Activated naive CD8-positive, alpha-beta T cell treated with anti-CD3 and anti-CD28 coated beads, Interleukin-2, amount 50 U/mL, for 24 hours (primary cell): ENCODE measurements at regions not wholly inside any gene's neighbourhood (a gene's known extent, or its start where the extent isn't known, plus 50 kb on each side); places are given as distances from the start of the nearest gene placed in this dataset.
"Not testable (repeated sequence)": the region's sequence is repeated elsewhere in the genome, so short reads cannot be mapped to it uniquely, and the experiment has no call there.

Experiments
- ATAC-seq: fragments of 150-1000 bp; cut with Tn5 transposase; one replicate; pipeline ENCODE4 v1.10.0; 2021
- DNase-seq: peaks from one replicate; pipeline ENCODE4 v3.0.0; 2021
- H3K27ac Mint-ChIP-seq: one replicate; pipeline ENCODE4 v1.8.0; 2021; ENCODE audit warnings: mild to moderate bottlenecking, mixed read lengths
- H3K27me3 Mint-ChIP-seq: one replicate; pipeline ENCODE4 v1.8.0; 2021; ENCODE audit warnings: mixed read lengths
- H3K36me3 Mint-ChIP-seq: one replicate; pipeline ENCODE4 v1.8.0; 2021; ENCODE audit warnings: low read depth, mixed read lengths
- H3K4me1 Mint-ChIP-seq: one replicate; pipeline ENCODE4 v1.8.0; 2021; ENCODE audit warnings: mixed read lengths
- H3K4me3 Mint-ChIP-seq: one replicate; pipeline ENCODE4 v1.8.0; 2021; ENCODE audit warnings: mild to moderate bottlenecking, moderate library complexity, mixed read lengths
- H3K9me3 Mint-ChIP-seq: one replicate; pipeline ENCODE4 v1.8.0; 2021; ENCODE audit warnings: mixed read lengths

DNA sequence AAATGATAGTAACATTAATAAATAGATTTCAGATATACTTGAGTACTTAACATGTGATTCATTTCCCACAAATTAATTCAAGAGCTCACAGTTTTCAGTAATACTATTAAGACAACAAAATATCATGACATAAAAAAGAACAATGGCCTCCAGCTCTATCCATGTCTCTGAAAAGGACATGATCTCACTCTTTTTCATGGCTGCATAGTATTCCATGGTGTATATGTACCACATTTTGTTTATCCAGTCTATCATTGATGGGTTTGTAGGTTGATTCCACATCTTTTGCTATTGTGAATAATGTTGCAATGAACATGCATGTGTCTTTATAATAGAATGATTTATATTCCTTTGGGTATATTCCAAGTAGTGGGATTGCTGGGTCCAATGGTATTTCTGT, 1012.8 kb upstream of the ALCAM start:
- DNase-seq (no peak), ATAC-seq (no peak)
- no peaks in the 10 kb centered on the region for H3K27me3 Mint-ChIP-seq
- H3K27ac Mint-ChIP-seq, result no peak overlapping the region
- H3K4me3 Mint-ChIP-seq, result no peak overlapping the region
- no peaks in the 10 kb centered on the region for H3K4me1 Mint-ChIP-seq
- H3K9me3 Mint-ChIP-seq, result peaks cover 7% of the 10 kb centered on the region
- no peaks in the 10 kb centered on the region for H3K36me3 Mint-ChIP-seq

DNA sequence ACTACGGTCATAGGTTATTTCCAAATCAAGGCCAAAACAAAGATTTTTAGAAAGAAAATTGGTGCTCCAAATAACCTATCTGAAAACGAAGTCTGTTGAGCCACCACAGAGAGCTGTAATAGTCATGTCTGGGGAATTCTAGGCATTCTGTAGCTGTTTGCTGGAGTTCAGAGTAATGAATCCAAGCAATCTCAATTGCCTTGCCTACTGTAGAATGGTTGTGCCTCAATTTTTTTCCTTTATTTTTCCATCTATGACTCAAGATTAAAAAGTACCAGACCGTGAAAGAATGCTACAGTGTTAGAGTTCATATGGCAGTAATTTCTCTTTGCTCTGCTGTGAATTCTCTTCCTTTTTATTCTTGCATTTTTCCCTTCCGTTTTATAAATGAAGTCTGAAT, 1007.2 kb upstream of the ALCAM start:
- H3K27ac Mint-ChIP-seq, result no peak overlapping the region
- no peaks in the 10 kb centered on the region for H3K4me1 Mint-ChIP-seq
- H3K4me3 Mint-ChIP-seq, result no peak overlapping the region
- peaks cover 1% of the 10 kb centered on the region for H3K9me3 Mint-ChIP-seq
- DNase-seq (no peak), ATAC-seq (no peak)
- no peaks in the 10 kb centered on the region for H3K36me3 Mint-ChIP-seq
- no peaks in the 10 kb centered on the region for H3K27me3 Mint-ChIP-seq

DNA sequence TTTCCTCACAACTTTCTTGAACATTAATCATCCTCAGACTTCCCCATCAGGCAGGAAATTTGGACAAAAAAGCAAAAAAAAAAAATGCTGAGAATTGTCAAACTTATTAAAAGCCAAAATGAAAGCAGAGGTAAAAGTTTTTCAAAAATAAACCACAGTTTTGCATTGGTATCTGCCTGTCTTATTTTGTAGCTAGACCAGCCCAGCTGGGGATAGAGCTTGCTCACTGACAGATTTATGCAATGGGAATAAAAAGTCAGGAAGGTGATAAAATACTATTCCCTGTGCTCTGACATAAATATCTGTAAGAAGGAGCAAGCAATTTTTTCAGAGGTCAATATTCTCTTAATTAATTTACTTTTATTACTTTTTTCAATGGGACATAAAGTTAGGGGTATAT, 1006.7 kb upstream of the ALCAM start:
- no peaks in the 10 kb centered on the region for H3K9me3 Mint-ChIP-seq
- H3K4me1 Mint-ChIP-seq, result no peaks in the 10 kb centered on the region
- H3K36me3 Mint-ChIP-seq, result no peaks in the 10 kb centered on the region
- H3K27me3 Mint-ChIP-seq, result no peaks in the 10 kb centered on the region
- H3K27ac Mint-ChIP-seq, result no peak overlapping the region
- ATAC-seq (no peak), DNase-seq (no peak)
- H3K4me3 Mint-ChIP-seq, result no peak overlapping the region

DNA sequence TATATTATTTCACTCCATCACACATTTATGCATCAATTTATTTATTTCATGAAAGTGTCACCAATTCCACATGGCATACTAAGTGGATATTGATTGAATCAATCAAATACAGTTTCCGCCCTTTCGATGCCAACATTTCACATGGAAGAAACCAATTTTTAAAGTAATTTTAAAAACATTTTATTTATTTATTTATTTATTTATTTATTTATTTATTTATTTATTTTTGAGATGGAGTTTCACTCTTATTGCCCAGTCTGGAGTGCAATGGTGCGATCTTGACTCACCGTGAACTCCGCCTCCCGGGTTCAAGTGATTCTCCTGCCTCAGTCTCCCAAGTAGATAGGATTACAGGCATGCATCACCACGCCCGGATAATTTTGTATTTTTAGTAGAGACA, 1005.0 kb upstream of the ALCAM start:
- not testable (repeated sequence) for ATAC-seq, H3K36me3 Mint-ChIP-seq, DNase-seq, H3K4me1 Mint-ChIP-seq, H3K4me3 Mint-ChIP-seq, H3K27ac Mint-ChIP-seq, H3K27me3 Mint-ChIP-seq, H3K9me3 Mint-ChIP-seq

DNA sequence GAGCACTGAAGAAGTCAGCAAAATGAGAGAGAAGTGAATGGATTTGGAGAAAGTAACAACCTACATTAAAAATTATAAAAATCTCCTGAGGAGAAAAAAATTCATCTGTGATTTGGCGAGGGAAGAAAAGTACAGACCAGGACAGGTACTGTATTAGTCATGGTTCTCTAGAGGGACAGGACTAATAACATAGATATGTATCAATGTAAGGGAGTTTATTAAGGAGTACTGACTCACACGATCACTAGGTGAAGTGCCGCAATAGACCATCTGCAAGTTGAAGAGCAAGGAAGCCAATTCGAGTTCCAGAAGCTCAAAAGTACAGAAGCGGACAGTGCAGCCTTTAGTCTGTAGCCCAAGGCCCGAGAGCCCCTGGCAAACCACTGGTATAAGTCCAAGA, 1004.4 kb upstream of the ALCAM start:
- Mint-ChIP-seq H3K4me3 (no peak overlapping the region), H3K27ac (no peak overlapping the region), H3K27me3 (no peaks in the 10 kb centered on the region), H3K9me3 (no peaks in the 10 kb centered on the region), H3K4me1 (no peaks in the 10 kb centered on the region), H3K36me3 (no peaks in the 10 kb centered on the region)
- ATAC-seq, result no peak
- no peak for DNase-seq

DNA sequence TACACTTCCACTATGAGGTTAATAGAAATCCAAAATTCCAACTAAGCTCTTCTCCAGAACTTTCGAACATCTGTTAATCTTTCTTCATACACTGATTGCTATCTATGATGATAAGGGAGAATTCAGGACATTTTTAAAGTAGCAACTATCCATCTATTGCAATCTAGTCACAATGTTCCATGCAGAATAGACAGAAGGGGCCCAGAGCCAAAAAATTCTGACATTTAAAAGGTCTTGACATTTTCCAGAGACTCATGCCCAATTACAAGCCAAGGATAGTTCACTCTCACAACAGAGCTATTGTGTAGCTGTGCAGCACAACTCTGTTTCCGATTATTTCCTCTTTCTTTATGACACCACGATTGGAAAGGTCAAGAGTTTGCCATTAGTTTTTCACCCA, 999.7 kb upstream of the ALCAM start:
- DNase-seq (no peak), ATAC-seq (no peak)
- Mint-ChIP-seq H3K36me3 (no peaks in the 10 kb centered on the region), H3K27me3 (no peaks in the 10 kb centered on the region), H3K9me3 (peaks cover 2% of the 10 kb centered on the region), H3K4me3 (no peak overlapping the region), H3K4me1 (no peaks in the 10 kb centered on the region), H3K27ac (no peak overlapping the region)

DNA sequence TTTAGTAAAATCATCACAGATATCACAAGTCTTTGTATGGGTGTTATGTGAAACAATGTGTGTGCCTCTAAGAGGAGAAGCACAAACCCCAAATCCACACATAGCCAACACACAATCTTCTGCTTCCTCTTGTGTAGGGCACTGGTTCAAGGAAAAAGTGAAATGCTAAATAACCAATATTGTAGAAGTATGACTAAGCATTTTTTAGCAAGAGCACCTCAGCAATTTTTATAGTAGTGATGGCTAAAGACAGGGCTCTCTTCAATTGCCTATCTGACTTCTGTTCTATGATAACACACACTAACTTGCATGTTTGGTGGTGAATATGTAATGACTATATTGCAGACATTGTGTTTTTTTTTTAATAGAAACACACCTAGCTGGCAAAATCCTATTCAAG, 997.9 kb upstream of the ALCAM start:
- H3K36me3 Mint-ChIP-seq, result no peaks in the 10 kb centered on the region
- H3K27me3 Mint-ChIP-seq, result no peaks in the 10 kb centered on the region
- DNase-seq, result no peak
- no peak overlapping the region for H3K4me3 Mint-ChIP-seq
- ATAC-seq, result no peak
- H3K4me1 Mint-ChIP-seq, result no peaks in the 10 kb centered on the region
- peaks cover 8% of the 10 kb centered on the region for H3K9me3 Mint-ChIP-seq
- H3K27ac Mint-ChIP-seq, result no peak overlapping the region

DNA sequence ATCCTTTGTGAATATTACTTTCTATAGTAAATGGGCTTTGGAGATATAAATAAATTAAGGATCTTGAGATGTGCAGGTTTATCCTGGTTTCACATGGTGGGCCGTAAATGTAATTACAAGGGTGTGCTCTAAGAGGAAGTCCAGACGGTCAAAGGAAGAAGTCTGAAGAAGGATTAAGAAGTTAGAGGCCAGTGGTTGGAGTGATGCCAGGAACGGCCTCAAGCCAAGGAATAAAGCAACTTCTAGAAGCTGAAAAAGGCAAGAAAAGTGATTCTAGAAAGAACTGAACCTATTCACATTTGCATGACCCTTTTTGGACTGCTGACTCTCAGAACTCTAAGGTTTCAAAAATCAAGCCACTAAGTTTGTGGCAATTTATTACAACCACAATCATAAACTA, 981.3 kb upstream of the ALCAM start:
- DNase-seq (no peak), ATAC-seq (no peak)
- Mint-ChIP-seq H3K27me3 (no peaks in the 10 kb centered on the region), H3K4me3 (no peak overlapping the region), H3K4me1 (no peaks in the 10 kb centered on the region), H3K9me3 (peaks cover 14% of the 10 kb centered on the region), H3K36me3 (no peaks in the 10 kb centered on the region), H3K27ac (no peak overlapping the region)

DNA sequence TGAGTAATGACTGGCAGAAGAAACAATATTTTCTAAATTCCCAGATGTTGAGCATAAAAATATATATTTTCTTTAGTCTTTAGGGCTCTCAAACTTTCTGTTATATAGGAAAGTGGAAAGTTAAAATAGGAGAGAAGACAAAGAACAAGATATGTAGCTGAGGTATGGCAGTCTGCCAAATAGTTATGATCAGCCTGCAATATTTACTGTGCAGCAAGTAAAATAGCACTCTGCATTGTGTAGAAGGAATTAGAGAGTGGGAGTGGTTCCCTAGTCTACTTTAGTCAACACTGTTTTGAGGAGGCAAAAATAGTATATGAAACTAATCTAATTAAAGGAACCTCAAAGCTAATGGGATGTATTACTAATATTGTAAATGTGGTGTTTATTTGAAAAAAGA, 978.1 kb upstream of the ALCAM start:
- ATAC-seq (no peak), DNase-seq (no peak)
- Mint-ChIP-seq H3K27ac (no peak overlapping the region), H3K4me1 (no peaks in the 10 kb centered on the region), H3K9me3 (peaks cover 13% of the 10 kb centered on the region), H3K4me3 (no peak overlapping the region), H3K36me3 (no peaks in the 10 kb centered on the region), H3K27me3 (no peaks in the 10 kb centered on the region)

DNA sequence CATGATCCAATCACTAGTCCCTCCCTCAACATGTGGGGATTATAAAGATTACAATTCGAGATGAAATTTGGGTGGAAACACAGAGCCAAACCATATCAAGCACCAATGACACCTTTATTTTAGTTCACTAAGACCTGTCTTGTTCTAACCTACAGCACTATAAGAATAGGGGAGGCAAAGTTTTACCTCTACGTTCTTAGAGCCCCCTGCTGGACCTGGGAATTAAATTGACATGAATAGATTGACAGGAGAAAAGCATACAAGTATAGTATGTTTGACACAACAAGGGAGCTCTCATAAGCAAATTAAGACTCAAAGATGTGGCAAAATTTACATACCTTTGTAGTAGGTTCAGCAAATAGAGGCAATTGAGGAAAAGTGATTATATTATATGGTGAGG, 974.4 kb upstream of the ALCAM start:
- H3K9me3 Mint-ChIP-seq, result peaks cover 5% of the 10 kb centered on the region
- H3K36me3 Mint-ChIP-seq, result no peaks in the 10 kb centered on the region
- ATAC-seq (no peak), DNase-seq (no peak)
- no peaks in the 10 kb centered on the region for H3K4me1 Mint-ChIP-seq
- no peaks in the 10 kb centered on the region for H3K27me3 Mint-ChIP-seq
- no peak overlapping the region for H3K27ac Mint-ChIP-seq
- H3K4me3 Mint-ChIP-seq, result no peak overlapping the region

DNA sequence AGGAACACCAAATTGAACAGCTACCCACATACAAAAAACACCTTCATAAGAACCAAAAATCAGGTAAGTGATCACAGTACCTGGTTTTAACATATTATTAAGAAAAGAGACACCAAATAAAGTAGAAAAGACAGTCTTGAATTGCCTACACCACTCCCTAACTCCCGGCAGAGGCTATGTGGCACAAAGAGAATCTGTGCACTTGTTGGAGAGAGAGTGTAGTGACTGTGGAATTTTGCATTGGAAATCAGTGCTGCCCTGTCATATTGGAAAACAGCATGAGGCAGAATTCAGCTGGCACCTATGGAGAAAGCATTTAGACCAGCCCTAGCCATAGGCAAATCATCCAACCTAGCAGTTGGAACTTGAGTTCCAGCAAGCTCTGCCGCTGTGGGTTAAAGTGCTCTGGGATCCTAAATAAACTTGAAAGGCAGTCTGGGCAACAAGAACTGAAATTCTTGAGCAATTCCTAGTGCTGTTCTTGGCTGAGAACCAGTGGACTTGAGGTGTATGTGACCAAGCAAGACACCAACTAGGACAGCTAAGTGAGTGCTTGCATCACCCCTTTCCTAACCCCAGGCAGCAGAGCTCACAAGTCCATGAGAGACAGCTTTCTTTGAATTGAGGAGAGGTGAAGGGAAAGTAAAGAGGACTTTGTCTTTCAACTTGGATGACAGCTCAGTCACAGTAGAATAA, 969.6 kb upstream of the ALCAM start:
- Mint-ChIP-seq H3K27me3 (no peaks in the 10 kb centered on the region), H3K4me3 (no peak overlapping the region), H3K4me1 (no peaks in the 10 kb centered on the region), H3K27ac (no peak overlapping the region), H3K9me3 (peaks cover 4% of the 10 kb centered on the region), H3K36me3 (no peaks in the 10 kb centered on the region)
- no peak for ATAC-seq
- DNase-seq, result no peak

DNA sequence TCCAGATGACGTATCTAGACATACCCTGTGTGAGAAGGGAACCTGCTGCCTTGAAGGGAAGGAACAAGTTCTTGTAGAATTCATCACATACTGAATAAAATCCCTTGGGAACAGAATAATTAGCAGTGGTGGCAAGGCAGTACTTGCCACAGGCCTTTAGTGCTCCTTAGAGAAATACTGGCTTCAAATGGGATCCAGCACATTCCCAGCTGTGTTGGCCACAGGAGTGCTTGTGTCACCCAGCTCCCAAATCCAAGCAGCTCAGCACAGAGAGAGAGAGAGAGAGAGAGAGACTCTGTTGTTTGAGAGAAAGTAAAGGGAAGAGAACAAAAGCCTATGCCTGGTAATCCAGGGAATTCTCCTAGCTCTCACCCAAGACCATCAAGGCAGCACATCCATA, 969.0 kb upstream of the ALCAM start:
- no peaks in the 10 kb centered on the region for H3K27me3 Mint-ChIP-seq
- H3K4me1 Mint-ChIP-seq, result no peaks in the 10 kb centered on the region
- peaks cover 9% of the 10 kb centered on the region for H3K9me3 Mint-ChIP-seq
- no peak for ATAC-seq
- H3K27ac Mint-ChIP-seq, result no peak overlapping the region
- no peaks in the 10 kb centered on the region for H3K36me3 Mint-ChIP-seq
- H3K4me3 Mint-ChIP-seq, result no peak overlapping the region
- no peak for DNase-seq

DNA sequence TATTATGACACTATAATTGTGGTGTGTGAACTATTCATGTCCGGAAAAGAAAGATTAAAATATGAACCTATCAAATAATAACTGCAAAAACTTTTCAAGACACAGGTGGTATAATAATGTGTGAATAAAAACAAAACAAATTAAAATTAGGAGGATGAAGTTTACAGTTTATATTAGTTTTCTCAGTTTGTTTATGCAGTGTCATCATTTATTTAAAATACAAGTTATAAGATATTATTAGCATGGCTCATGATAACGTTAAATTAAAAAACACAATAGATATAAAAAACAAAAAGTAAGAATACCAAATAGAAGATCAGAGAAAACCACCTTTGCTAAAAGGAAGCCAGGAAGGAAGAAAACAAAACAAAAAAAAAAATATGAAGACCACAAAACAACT, 963.8 kb upstream of the ALCAM start:
- ATAC-seq, result no peak
- Mint-ChIP-seq H3K9me3 (peaks cover 9% of the 10 kb centered on the region), H3K4me3 (no peak overlapping the region), H3K27me3 (no peaks in the 10 kb centered on the region), H3K4me1 (no peaks in the 10 kb centered on the region), H3K36me3 (no peaks in the 10 kb centered on the region), H3K27ac (no peak overlapping the region)
- DNase-seq, result no peak

DNA sequence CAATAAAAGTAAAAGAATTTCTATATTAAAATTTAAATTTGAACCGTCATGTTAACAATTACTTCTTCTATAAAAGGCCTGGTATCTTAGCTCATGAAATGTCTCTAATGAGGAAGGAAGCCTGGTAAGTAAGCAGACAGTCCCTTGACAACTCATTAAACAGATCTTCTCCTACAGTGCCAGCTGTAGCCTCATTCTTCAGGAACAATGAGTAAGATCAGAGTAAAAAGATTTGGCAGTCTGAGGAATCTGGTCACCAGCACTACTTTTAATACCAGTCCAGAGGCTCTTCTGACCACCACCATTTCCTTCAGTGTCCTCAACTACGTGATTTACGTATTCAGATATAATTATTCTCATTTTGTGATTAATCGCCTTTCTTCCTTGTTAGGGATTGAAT, 955.0 kb upstream of the ALCAM start:
- Mint-ChIP-seq H3K4me1 (no peaks in the 10 kb centered on the region), H3K9me3 (no peaks in the 10 kb centered on the region), H3K27ac (no peak overlapping the region), H3K27me3 (no peaks in the 10 kb centered on the region), H3K36me3 (no peaks in the 10 kb centered on the region), H3K4me3 (no peak overlapping the region)
- DNase-seq (no peak), ATAC-seq (no peak)

DNA sequence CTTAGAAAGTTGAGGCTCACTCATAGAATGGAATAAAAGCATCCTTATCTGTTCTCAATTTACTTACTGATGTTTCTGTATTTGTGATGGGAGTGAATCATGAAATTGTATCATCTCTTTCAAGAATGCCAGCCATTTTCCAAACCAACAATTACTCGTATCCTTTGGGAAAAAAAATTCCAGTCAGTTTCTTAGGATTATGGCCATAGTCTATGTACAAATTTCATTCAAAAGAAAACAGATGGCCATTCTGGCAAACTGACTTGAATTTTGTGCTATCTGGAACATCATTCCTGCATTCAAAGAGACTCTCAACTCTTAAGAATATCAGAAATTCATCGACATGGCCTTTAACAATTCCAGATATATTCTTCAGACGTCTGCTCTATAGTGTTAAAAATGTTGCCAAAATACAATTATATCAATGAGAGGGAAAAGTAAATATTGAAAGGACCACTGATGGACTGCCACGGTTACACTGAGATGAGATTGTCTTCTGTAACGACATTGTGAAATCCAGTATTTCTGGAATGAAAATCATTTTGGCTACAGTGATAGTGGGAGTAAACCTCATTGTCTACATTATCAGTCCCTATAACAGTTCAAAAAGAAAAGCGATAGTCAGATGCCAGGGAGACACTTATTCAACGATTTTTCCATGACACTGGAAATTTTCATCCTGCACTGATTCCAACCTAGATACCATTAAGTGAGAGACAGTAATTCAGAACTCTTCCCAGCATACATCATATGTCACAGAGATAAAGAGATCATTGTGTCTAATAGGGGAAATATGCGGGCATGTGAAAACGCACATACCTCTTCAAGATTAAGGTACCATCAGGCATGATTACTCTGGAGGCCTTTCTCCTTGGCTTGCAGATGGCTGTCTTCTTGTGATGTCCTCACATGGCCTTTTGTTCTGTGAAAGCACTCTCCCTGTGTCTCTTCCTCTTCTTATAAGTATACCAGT, 953.8 kb upstream of the ALCAM start:
- ATAC-seq (no peak), DNase-seq (no peak)
- no peaks in the 10 kb centered on the region for H3K27me3 Mint-ChIP-seq
- H3K4me1 Mint-ChIP-seq, result no peaks in the 10 kb centered on the region
- no peaks in the 10 kb centered on the region for H3K9me3 Mint-ChIP-seq
- H3K27ac Mint-ChIP-seq, result no peak overlapping the region
- no peaks in the 10 kb centered on the region for H3K36me3 Mint-ChIP-seq
- no peak overlapping the region for H3K4me3 Mint-ChIP-seq
